HEK293 (cell line): ENCODE measurements at regions not wholly inside any gene's neighbourhood (a gene's known extent, or its start where the extent isn't known, plus 50 kb on each side); places are given as distances from the start of the nearest gene placed in this dataset.

ENCODE experiments used
- CTCF ChIA-PET: fragments of 350-600 bp; formaldehyde crosslinking; extraction: SDS; loops from one replicate; lab custom pipeline; 2021; ENCODE audit warnings: antibody characterized with exemption; lab: Yijun Ruan, JAX
- POLR2A ChIA-PET: fragments of 300-600 bp; formaldehyde crosslinking; extraction: SDS; loops from one replicate; lab custom pipeline; 2020; ENCODE audit warnings: antibody characterized with exemption, inconsistent platforms; lab: Yijun Ruan, JAX
- H3K27ac ChIP-seq: fragments of 200-500 bp; sonication (Bioruptor generic); 2 replicates; pipeline ENCODE4 v1.5.1; 2014; ENCODE audit warnings: low read depth, low read length, control low read depth, inconsistent platforms; ENCODE audit errors: extremely low read depth
- H3K36me3 ChIP-seq, 2 experiments: fragments of 200-500 bp in 1 of 2; sonication (Bioruptor generic) in 1 of 2; 1 replicate in 1 of 2; 2 replicates in 1 of 2; pipeline ENCODE4 v1.5.1; 2014 to 2017; ENCODE audit warnings: inconsistent platforms in 2 of 2, low read length in 2 of 2; ENCODE audit not compliant: control insufficient read depth in 2 of 2, insufficient read depth in 1 of 2
- H3K4me1 ChIP-seq: fragments of 200-500 bp; sonication (Bioruptor generic); 2 replicates; pipeline ENCODE4 v1.5.1; 2014; ENCODE audit warnings: mild to moderate bottlenecking, low read length, inconsistent platforms; ENCODE audit not compliant: control insufficient read depth, insufficient read depth
- H3K4me3 ChIP-seq: 2 replicates; pipeline ENCODE4 v1.5.1; 2011; ENCODE audit warnings: low read depth, mild to moderate bottlenecking, control low read depth, low read length, moderate library complexity
- H3K9me3 ChIP-seq: fragments of 200-500 bp; sonication (Bioruptor generic); 2 replicates; pipeline ENCODE4 v1.5.1; 2014; ENCODE audit warnings: low read depth, low read length, inconsistent platforms; ENCODE audit not compliant: control insufficient read depth, insufficient read depth
- BCL11A ChIP-seq: fragments of 450-650 bp; formaldehyde crosslinking; IDR thresholded peaks from 2 replicates; pipeline ENCODE4 v1.5.1; 2016; ENCODE audit warnings: low read depth, missing biosample characterization, missing genetic modification characterization
- BCL11B ChIP-seq: fragments of 450-650 bp; formaldehyde crosslinking; IDR thresholded peaks from 2 replicates; pipeline ENCODE4 v1.5.1; 2016; ENCODE audit warnings: low read depth, missing biosample characterization, missing genetic modification characterization
- INSM2 ChIP-seq: fragments of 450-650 bp; formaldehyde crosslinking; IDR thresholded peaks from 2 replicates; pipeline ENCODE4 v1.5.1; 2016; ENCODE audit warnings: missing biosample characterization, missing genetic modification characterization
- PATZ1 ChIP-seq: fragments of 450-650 bp; formaldehyde crosslinking; IDR thresholded peaks from 2 replicates; pipeline ENCODE4 v1.5.1; 2016; ENCODE audit warnings: missing biosample characterization, missing genetic modification characterization
- PRDM2 ChIP-seq: fragments of 450-650 bp; formaldehyde crosslinking; IDR thresholded peaks from 2 replicates; pipeline ENCODE4 v1.5.1; 2016; ENCODE audit warnings: missing biosample characterization, missing genetic modification characterization, borderline replicate concordance
- WT1 ChIP-seq: fragments of 450-650 bp; formaldehyde crosslinking; IDR thresholded peaks from 2 replicates; pipeline ENCODE4 v1.5.1; 2016; ENCODE audit warnings: missing biosample characterization, missing genetic modification characterization
- ZNF239 ChIP-seq: fragments of 450-650 bp; formaldehyde crosslinking; IDR thresholded peaks from 2 replicates; pipeline ENCODE4 v1.5.1; 2016; ENCODE audit warnings: missing biosample characterization, missing genetic modification characterization
- ZNF324 ChIP-seq: fragments of 450-650 bp; formaldehyde crosslinking; IDR thresholded peaks from 2 replicates; pipeline ENCODE4 v1.5.1; 2016; ENCODE audit warnings: missing biosample characterization, missing genetic modification characterization
- ZNF488 ChIP-seq: fragments of 450-650 bp; formaldehyde crosslinking; IDR thresholded peaks from 2 replicates; pipeline ENCODE4 v1.5.1; 2016; ENCODE audit warnings: missing biosample characterization, missing genetic modification characterization
- ZNF521 ChIP-seq: fragments of 450-650 bp; formaldehyde crosslinking; IDR thresholded peaks from 2 replicates; pipeline ENCODE4 v1.5.1; 2017; ENCODE audit warnings: missing biosample characterization, mild to moderate bottlenecking, missing genetic modification characterization
- ZSCAN23 ChIP-seq: fragments of 450-650 bp; formaldehyde crosslinking; IDR thresholded peaks from 2 replicates; pipeline ENCODE4 v1.5.1; 2016; ENCODE audit warnings: missing biosample characterization, missing genetic modification characterization
- TF ChIP-seq, protein P1 (sequence below): fragments of 450-650 bp; formaldehyde crosslinking; IDR thresholded peaks from 2 replicates; pipeline ENCODE4 v1.5.1; 2016; ENCODE audit warnings: missing biosample characterization, missing genetic modification characterization, low read depth
- TF ChIP-seq, protein P2 (sequence below): sonication (generic); formaldehyde crosslinking; IDR thresholded peaks from 2 replicates; pipeline ENCODE4 v1.8.1; 2022; ENCODE audit warnings: mild to moderate bottlenecking, moderate library complexity, missing genetic modification reagents
- TF ChIP-seq, protein P3 (sequence below): fragments of 450-650 bp; formaldehyde crosslinking; IDR thresholded peaks from 2 replicates; pipeline ENCODE4 v1.5.1; 2016; ENCODE audit warnings: missing biosample characterization, missing genetic modification characterization

DNA sequence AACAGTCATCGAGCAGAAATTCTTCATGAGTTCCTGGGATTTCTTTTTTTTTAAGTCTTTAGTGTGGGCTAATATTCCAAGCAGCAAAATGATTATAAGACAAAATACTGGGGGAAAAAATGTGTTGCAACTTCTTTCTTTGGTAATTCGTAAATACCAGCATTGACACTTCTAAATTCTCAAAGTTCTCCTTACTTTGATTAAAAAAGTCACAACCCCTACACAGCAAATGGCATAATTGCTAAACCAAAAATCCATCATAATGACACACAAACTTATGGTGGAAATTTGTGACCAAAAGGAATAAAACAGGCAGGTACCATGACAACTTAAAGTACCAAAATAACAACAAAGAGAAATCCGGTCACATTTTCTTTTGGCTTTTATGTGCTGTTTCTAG, 585.2 kb upstream of the PKN2 start (continued):
- TF ChIP-seq, protein P1, sequence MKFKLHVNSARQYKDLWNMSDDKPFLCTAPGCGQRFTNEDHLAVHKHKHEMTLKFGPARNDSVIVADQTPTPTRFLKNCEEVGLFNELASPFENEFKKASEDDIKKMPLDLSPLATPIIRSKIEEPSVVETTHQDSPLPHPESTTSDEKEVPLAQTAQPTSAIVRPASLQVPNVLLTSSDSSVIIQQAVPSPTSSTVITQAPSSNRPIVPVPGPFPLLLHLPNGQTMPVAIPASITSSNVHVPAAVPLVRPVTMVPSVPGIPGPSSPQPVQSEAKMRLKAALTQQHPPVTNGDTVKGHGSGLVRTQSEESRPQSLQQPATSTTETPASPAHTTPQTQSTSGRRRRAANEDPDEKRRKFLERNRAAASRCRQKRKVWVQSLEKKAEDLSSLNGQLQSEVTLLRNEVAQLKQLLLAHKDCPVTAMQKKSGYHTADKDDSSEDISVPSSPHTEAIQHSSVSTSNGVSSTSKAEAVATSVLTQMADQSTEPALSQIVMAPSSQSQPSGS (tag by site-specific recombination), result no peak
- TF ChIP-seq, protein P2, sequence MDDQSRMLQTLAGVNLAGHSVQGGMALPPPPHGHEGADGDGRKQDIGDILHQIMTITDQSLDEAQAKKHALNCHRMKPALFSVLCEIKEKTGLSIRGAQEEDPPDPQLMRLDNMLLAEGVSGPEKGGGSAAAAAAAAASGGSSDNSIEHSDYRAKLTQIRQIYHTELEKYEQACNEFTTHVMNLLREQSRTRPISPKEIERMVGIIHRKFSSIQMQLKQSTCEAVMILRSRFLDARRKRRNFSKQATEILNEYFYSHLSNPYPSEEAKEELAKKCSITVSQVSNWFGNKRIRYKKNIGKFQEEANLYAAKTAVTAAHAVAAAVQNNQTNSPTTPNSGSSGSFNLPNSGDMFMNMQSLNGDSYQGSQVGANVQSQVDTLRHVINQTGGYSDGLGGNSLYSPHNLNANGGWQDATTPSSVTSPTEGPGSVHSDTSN (CRISPR knock-in tag), result no peak
- TF ChIP-seq, protein P3, sequence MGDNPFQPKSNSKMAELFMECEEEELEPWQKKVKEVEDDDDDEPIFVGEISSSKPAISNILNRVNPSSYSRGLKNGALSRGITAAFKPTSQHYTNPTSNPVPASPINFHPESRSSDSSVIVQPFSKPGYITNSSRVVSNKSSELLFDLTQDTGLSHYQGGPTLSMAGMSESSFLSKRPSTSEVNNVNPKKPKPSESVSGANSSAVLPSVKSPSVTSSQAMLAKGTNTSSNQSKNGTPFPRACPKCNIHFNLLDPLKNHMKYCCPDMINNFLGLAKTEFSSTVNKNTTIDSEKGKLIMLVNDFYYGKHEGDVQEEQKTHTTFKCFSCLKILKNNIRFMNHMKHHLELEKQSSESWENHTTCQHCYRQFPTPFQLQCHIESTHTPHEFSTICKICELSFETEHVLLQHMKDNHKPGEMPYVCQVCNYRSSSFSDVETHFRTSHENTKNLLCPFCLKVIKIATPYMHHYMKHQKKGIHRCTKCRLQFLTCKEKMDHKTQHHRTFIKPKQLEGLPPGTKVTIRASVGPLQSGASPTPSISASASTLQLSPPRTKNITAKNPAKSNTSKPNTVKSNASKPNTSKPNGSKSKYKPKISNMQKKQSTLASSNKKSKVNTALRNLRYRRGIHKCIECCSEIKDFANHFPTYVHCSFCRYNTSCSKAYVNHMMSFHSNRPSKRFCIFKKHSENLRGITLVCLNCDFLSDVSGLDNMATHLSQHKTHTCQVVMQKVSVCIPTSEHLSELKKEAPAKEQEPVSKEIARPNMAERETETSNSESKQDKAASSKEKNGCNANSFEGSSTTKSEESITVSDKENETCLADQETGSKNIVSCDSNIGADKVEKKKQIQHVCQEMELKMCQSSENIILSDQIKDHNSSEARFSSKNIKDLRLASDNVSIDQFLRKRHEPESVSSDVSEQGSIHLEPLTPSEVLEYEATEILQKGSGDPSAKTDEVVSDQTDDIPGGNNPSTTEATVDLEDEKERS (tag by site-specific recombination), result no peak
- TF ChIP-seq ZNF488 (tag by site-specific recombination), result no peak
- TF ChIP-seq PATZ1, result no peak
- no peak for TF ChIP-seq BCL11A (tag by site-specific recombination)
- TF ChIP-seq BCL11B, result no peak
- TF ChIP-seq, all 188 proteins: peak for 0

DNA sequence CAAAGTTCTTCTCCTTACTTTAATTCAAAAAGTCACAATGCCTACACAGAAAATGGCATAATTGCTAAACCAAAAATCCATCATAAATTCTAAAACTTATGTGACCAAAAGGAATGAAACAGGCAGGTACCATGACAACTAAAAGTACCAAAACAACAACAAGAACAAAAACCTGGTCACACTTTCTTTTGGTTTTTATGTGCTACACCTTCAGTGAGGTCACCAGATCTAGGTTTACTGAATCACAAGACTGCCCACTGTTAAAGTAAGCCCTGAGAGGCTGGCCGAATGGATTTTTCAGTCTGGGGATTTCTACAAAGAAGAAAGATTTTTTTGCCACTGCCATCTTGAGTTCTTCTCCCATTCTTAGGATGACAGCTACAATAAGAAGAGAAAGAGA, 583.0 kb upstream of the PKN2 start:
- no peaks in the 10 kb centered on the region for H3K36me3 ChIP-seq
- H3K4me1 ChIP-seq, result no peaks in the 10 kb centered on the region
- POLR2A ChIA-PET, result no interaction called here
- no peak for TF ChIP-seq WT1 (tag by site-specific recombination)
- no peak for TF ChIP-seq ZNF324 (tag by site-specific recombination)
- TF ChIP-seq ZSCAN23 (tag by site-specific recombination), result no peak
- no peak for TF ChIP-seq INSM2 (tag by site-specific recombination)
- TF ChIP-seq, protein P1 (tag by site-specific recombination), result no peak
- TF ChIP-seq PRDM2 (tag by site-specific recombination), result no peak
- no peak for TF ChIP-seq ZNF521 (tag by site-specific recombination)
- TF ChIP-seq ZNF239 (tag by site-specific recombination), result no peak
- H3K4me3 ChIP-seq, result no peak overlapping the region
- no peaks in the 10 kb centered on the region for H3K9me3 ChIP-seq
- no peak overlapping the region for H3K27ac ChIP-seq
- CTCF ChIA-PET, result no interaction called here
